ENCODE measurements at regions not wholly inside any gene's neighbourhood (a gene's known extent, or its start where the extent isn't known, plus 50 kb on each side); places are given as distances from the start of the nearest gene placed in this dataset.
"Not testable (repeated sequence)": the region's sequence is repeated elsewhere in the genome, so short reads cannot be mapped to it uniquely, and the experiment has no call there.

DNA sequence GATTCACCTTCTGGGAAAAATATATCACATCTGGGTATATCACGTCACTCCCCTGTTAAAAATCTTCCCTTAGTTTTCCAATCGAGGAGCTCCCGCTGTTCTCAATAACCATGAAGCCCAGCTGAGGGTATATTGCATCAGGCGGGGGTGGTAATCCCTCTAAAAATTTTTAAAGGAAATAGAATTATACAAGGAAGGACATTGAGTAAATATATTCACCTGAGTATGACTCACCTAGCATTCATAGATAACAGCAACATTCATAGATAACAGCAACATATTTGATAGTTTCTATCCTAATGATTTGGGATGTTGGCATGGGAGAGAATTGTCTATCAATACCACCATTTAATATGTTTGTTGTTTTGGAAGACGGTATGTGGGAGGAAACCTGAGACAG, 473.6 kb downstream of the RMST start:
- DNase-seq, result no peak

- no peak for DNase-seq
Measured at GRCh38 chr12:97938031-97938430, 475.4 kb downstream of the RMST start.

DNA sequence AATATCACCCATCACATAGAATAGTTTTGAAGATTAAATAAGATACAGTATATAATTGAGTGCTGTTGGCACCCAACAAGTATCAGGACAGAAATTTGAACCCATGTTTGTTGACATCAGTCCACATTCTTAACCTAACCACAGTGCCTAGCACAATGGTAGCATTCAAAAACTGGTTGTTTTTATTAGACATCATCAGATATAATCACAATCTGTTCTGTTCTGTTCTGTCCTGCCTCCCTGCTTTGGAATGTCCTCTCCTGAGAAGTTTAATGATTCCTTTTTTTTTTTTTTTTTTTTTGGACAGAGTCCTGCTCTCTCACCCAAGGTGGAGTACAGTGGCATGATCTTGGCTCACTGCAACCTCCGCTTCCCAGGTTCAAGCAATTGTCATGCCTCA, 476.6 kb downstream of the RMST start:
- DNase-seq, result no peak

DNA sequence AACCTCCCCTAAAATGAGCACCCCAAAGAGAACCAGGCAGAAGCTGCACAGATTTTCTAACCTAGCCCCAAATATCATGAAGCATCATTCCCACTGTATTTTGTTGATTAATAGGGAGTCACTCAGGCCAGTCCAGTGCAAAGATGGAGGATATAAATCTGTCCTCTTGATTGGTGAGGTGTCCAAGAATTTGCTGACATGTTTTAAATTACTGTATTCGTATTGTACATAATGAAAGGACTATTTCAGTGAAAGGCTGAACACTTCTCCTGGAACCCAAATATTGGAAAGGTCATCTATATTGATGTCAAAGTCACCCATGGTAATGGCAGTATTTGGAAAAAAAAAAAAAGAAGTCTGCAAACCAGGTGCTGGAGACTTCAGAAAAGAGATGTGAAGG, 477.5 kb downstream of the RMST start:
- no peak for DNase-seq

- DNase-seq, result no peak
Measured at GRCh38 chr12:97940629-97941028, 478.0 kb downstream of the RMST start.

DNA sequence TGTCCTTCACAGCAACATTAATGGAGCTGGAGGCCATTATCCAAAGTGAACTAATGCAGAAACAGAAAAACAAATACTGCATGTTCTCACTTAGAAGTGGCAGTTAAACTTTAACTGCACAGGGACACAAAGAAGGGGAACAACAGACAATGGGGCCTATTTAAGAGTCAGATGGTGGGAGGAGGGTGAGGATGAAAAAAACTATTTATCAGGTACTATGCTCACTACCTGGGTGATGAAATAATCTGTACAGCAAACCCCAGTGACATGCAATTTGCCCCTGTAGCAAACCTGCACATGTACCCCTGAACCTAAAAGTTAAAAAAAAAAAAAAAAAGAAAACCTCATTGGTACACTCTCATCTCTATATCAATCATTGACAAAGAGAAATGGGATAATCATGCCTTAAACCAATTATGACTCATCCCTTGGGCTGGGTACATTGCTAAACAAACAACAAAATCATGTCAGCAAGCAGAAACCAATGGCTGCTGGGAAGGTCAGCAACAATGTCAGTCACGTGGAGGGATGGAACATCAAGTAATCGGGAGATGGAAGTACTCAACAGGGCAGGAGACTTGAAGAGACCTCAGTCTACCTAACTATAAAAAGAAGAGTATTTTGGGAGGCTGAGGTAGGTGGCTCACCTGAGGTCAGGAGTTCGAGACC, 479.2 kb downstream of the RMST start:
- no peak for DNase-seq

DNA sequence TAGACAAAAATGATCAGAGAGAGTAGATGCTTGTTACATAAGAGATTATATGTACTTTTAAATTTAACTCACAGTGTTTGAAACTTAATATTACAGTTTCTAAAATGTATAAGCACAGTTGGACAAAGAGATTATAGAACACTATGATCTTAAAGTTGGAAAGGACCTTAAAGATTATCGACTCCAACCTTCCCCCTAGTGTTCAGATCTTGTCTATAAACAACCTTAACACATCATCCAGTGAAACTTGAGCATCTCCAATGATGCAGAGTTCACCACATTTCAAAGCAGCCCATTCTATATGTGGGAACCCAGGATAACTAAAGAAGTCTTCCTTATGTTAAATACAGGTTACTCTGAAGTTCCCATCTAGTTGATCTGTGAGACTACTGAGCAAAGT, 480.8 kb downstream of the RMST start:
- DNase-seq, result no peak

GRCh38 chr12:97944576-97944975, 482.0 kb downstream of the RMST start:
- DNase-seq, result no peak

GRCh38 chr12:97946701-97947100, 484.1 kb downstream of the RMST start:
- no peak for DNase-seq

DNA sequence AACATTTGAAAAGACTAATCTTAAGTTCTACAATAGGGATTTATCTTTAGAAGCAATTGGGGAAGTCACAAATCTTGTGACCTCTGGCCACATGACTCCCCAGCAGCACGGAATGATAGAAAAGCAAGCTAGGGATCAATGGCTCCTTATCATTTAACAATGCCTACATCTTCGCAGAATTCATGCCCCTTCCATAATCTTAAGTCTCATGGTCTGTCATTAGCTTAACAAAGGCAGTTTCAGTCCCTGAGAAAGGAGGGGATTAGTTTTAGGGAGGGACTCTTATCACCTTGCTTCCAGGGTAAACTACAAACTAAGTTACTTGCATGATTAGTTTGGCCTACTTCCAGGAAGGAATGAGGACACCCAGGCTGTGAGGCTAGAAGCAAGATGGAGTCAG, 486.0 kb downstream of the RMST start:
- DNase-seq, result no peak

DNA sequence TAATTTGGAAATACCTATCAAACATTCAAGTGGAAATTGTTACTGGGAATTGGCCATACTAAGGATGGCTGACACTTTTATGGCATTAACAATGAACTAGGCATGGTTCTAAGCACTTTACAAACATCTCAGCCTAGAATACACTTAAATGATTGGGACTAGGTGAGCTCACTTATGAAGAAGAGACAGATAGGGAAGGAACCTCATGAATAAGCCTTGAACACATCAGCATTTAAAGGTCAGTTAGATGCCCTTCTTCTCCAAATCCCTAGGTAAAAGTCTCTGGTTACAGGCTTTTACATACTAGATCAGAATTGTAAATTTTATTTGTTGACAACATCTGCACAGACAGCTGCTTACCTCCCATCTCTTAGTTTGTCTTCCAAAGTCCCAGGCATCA, 488.6 kb downstream of the RMST start:
- DNase-seq, result no peak

DNA sequence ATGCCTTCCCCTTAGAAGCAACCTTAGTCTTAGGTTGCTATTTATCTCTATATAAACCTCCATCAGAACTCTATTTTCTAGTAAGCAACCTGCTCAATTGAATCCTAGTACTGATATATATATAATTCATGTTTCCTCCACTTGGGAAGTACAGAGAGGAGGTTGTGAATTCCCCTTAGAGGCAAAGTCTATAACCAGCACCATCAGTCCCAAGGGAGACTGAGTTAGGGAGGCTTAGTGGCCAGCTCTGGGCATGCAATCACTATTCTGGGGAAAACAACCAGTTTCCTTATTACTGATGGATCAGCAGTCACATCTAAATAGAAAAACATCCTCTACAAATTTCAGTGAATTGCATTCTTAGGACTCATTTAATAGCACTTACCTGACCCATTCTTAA, 489.1 kb downstream of the RMST start:
- DNase-seq, result no peak

DNA sequence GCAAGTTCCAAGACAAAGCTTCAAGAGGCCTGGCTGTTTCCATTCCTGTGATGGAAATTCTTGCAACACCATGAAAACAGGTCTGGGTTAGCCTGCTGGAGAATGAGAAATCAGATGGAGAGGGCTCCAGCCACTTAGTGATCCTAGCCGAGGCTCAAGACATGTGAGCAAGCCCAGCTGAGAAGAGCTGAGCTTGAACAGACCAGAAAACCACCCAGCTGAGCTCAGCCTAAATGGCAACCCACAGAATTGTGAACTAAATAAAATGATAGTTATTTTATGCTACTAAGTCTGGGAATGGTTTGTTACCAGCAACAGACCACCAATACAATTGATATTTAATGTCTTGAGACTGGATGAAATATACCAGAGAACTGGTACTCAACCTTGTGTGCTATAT, 494.5 kb downstream of the RMST start:
- DNase-seq, result no peak

DNA sequence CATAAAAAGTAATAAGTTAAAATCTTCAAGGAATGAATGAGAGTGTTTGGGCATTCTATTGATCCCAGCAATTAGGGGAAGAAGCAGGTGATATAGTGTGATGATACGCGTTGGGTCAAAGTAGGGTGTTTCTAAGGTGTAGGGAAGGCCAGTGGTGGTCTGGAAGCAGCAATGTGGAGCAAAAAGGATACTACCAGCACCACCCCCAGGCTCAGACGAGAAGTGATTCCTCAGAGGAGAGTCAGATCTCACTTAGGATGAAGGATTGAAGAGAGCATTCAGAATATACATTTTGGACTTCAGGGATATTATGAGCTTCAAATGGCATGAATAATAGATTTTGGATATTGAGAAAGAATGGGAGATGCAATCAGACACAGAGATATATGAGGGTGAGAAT, 497.6 kb downstream of the RMST start:
- DNase-seq, result no peak

DNA sequence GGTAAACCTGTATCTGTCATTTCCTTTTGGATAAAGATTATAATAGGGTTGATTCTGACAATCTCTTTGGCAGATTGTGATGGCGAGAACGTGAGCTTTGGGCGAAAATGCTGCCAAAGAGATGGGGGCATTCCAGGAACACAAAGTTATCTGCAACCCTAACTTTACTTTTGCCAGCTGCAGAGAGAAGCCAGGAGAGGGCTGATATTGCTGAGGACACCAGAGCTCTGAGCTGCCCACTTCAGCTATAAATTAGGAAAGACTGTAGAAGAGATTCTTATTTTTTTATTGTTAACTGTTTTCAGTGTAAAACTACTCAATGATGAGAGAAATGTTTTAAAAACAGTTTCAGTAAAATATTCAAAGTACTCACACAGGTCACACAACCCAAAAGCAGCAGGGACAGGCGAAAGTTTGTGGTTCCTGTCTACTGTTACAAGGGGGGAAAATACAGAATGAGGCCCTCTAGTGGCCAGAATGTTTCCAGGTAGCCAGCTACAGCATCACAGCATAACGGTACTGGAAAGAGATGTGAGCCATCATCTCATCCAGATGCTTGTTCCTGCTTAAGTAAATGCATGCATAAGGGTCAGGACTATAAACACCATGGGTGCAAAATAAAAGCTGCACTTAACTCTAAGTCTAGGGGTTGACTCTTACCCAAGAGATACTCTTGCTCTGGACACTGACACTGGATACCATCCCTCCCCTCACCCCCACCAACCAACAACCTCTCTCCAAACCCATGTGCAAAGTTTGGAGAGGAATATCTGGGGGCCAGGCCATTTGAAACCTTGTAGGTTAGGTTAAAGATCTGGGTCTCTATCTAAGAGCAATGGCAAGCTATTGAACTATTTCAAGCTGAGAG, 498.4 kb downstream of the RMST start:
- peak; percentile 4 for DNase-seq

DNA sequence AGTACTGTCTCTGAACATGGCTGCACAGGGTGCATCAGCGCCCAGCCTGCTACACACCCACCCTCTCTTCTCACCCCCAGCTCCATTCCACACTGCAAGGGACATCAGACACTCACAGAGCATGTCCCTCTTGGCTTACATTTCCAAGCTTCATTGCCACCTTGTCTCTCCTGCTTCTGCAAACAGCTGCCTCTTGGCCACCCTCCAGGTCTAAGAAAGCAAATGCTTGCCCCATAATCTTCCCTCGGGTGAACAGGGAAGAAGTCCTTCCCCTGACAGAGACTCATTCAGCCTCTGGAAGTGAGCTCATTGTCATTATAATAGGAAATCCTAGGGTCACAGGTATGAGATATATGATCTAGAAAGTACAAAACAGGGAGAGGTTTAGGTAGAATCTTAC, 505.2 kb downstream of the RMST start:
- DNase-seq, result no peak

DNA sequence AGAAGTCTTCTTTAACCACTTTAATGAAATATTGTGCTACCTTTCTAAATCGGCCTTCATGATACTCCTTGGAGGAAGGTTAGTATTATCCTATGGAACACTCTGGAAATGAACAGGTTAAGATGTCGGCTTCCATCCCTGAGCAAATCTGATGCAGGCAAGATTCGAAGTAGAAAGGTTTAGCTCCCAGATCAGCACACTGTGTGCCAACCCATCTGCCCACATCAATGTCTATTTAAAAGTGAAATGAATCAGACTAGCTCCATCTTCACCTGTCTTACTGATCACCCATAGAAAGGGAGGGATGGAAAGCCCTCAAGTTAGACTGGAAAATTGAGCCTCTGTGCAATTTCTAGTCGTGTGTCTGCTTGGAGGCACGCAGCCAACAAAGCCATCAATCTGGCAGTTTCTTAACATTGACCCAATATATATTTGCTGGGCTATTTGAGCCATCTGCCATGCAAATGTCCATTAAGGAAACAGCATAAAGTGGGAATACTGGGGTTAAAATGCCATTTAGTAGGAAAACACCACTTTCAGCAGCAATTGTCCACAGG, 506.1 kb downstream of the RMST start:
- DNase-seq, result no peak

DNA sequence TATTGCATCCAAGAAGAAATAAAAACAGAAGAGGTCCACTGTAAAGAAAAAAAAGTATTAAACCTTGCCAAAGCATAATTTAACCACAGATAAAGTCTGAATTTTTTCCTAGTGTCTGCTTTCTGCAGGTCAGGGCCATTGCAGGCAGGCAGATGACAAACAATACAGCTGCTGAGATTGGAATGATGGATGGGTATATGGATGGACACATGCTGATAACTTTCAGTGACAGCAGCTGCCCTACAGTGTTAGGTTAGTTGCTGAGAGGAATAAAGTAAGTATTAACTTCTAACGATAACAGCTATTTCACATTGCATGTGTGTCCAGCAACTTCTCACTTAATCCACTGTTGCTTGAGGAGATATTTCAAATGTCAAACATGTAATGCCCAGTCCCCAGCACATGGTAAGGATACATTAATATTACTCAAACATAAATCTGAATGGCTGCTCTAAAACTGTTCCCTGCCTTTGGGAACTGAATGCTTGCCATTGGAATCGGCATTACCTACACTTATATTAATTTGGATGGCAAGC, 515.3 kb downstream of the RMST start:
- no peak for DNase-seq

DNA sequence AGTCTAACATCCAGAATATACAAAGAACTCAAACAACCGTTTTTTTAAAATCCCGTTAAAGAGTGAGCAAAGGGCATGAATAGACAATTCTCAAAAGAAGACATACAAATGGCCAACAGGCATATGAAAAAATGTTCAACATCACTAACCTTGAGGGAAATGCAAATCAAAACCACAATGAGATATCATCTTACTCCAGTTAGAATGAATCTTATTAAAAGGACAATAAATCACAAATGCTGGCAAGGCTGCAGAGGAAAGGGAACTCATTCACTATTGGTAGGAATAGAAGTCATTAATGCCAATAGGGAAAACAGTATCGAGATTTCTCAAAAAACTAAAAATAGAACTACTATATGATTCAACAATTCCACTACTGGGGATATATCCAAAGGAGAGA, 520.1 kb downstream of the RMST start:
- no peak for DNase-seq

GRCh38 chr12:97983796-97984195, 521.2 kb downstream of the RMST start:
- DNase-seq, result no peak

- no peak for DNase-seq
Measured at GRCh38 chr12:97984436-97984835, 521.8 kb downstream of the RMST start.

DNA sequence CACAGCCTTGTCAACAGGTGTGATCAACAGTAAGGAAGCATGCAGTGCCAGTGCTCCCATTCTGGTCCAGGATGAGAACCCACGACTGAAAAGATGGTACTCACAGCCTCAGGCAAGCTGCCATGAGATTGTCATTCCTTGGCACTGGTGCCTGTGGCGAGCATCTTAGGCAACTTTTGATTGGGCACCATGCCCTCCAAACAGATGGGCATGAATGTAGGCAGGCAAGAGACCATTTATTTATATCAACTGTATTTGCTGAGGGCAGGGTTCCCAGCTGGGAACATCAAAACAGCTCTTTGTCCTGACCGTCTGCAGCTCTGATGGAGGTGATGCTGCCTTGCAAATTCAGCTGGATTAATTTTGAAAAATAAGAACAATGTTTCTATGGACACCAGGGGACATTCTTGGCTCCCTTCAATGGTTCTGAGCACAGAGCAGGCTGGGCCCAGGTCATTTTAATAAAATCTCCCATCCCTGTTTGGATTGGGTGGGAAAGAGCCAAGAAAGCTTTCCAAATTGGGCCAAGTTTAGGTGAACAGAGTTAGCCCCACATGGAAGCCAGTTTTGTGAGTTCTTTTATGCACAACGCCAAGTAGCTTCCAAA, 522.5 kb downstream of the RMST start:
- no peak for DNase-seq

DNA sequence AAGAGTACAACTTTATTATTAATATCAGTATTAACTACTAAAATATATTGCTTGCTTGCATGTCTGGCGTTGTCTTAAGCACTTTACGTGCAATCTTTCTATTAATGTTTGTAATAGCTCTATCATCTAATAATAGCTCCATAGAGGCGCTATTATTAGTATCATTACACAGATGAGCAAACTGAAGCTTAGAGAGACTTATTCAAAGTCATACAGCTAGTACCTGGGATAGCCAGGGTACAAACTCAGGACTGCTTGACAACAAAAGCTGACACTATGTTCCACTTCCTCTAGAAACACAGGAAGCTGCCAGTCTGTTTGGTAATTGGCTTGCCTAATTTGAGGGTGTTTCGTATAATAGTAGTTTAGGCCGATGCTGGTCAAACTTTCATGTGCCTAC, 523.2 kb downstream of the RMST start:
- DNase-seq, result no peak

- not testable (repeated sequence) for DNase-seq
Measured at GRCh38 chr12:97988588-97988987, 526.0 kb downstream of the RMST start.
